B cell (primary cell): ENCODE measurements at regions not wholly inside any gene's neighbourhood (a gene's known extent, or its start where the extent isn't known, plus 50 kb on each side); places are given as distances from the start of the nearest gene placed in this dataset.

Experiments used
- ATAC-seq: fragments of 200-7000 bp; cut with Tn5 transposase; one replicate; pipeline ENCODE4 v1.10.0; 2021; ENCODE audit warnings: low read depth, mild to moderate bottlenecking, moderate number of reproducible peaks, moderate library complexity
- CTCF ChIA-PET: fragments of 350-600 bp; sonication (Branson Sonifier 250); formaldehyde crosslinking; loops from one replicate; lab custom pipeline; 2021; ENCODE audit warnings: antibody characterized with exemption, inconsistent platforms; lab: Charles Lee
- POLR2A ChIA-PET: fragments of 350-600 bp; sonication (Branson Sonifier 250); formaldehyde crosslinking; loops from one replicate; lab custom pipeline; 2021; ENCODE audit warnings: antibody characterized with exemption; lab: Charles Lee
- DNase-seq: peaks from one replicate; pipeline ENCODE4 v3.0.0; 2013
- H2AFZ ChIP-seq: 2 replicates; pipeline ENCODE4 v1.6.1; 2012; ENCODE audit warnings: mild to moderate bottlenecking, low read depth, low read length; ENCODE audit not compliant: insufficient read depth, poor library complexity, severe bottlenecking
- H3K27ac ChIP-seq, 2 donors: 1 replicate in 1 of 2; 2 replicates in 1 of 2; pipeline ENCODE4 v1.5.1; 2012 to 2013; ENCODE audit warnings: low read length in 2 of 2, mild to moderate bottlenecking in 2 of 2, moderate library complexity in 1 of 2
- H3K27me3 ChIP-seq, 4 experiments: fragments of 200-600 bp in 1 of 4; sonication (generic) in 1 of 4; replicated peaks in 1 of 4; 1 replicate in 2 of 4; 2 replicates in 2 of 4; pipeline versions ENCODE4 v1.6.1 to v1.7.0; 2013 to 2016; ENCODE audit warnings: low read length in 3 of 4, mild to moderate bottlenecking in 2 of 4, mixed read lengths in 1 of 4, moderate library complexity in 1 of 4; ENCODE audit not compliant: insufficient read depth in 4 of 4, control insufficient read depth in 3 of 4; ENCODE audit errors: control extremely low read depth in 1 of 4
- H3K36me3 ChIP-seq, 2 experiments: replicated peaks in 1 of 2; 1 replicate in 1 of 2; 2 replicates in 1 of 2; pipeline versions ENCODE4 v1.6.1 to v1.7.1; 2013; ENCODE audit warnings: low read length in 1 of 2; ENCODE audit not compliant: insufficient read depth in 2 of 2, control insufficient read depth in 1 of 2; ENCODE audit errors: control extremely low read depth in 1 of 2, extremely low read depth in 1 of 2
- H3K4me1 ChIP-seq, 2 donors: fragments of 200-600 bp in 1 of 2; sonication (generic) in 1 of 2; 1 replicate in 1 of 2; 2 replicates in 1 of 2; pipeline versions ENCODE4 v1.5.1 to v1.6.1; 2013 to 2017; ENCODE audit warnings: low read length in 2 of 2; ENCODE audit not compliant: control insufficient read depth in 2 of 2, insufficient read depth in 2 of 2
- H3K4me2 ChIP-seq: replicated peaks from 2 replicates; pipeline ENCODE3; 2012; ENCODE audit warnings: mild to moderate bottlenecking, low read depth, low read length; ENCODE audit not compliant: poor library complexity, severe bottlenecking
- H3K4me3 ChIP-seq, 5 experiments: fragments of 200-600 bp in 1 of 5; sonication (generic) in 1 of 5; 1 replicate in 3 of 5; 2 replicates in 2 of 5; pipeline versions ENCODE4 v1.5.1 to v1.7.0; 2011 to 2016; ENCODE audit warnings: low read length in 4 of 5, mild to moderate bottlenecking in 4 of 5, low read depth in 2 of 5, control low read depth in 1 of 5, moderate library complexity in 1 of 5; ENCODE audit not compliant: insufficient read depth in 1 of 5; ENCODE audit errors: control extremely low read depth in 1 of 5, extremely low read depth in 1 of 5
- H3K79me2 ChIP-seq: fragments of 200-600 bp; sonication (generic); one replicate; pipeline ENCODE4 v1.6.0; 2016; ENCODE audit warnings: low read length; ENCODE audit not compliant: control insufficient read depth, insufficient read depth
- H3K9ac ChIP-seq: fragments of 200-600 bp; sonication (generic); 2 replicates; pipeline ENCODE4 v1.6.1; 2017; ENCODE audit warnings: mild to moderate bottlenecking, low read length, moderate library complexity
- H3K9me3 ChIP-seq, 3 donors: one replicate each; pipeline versions ENCODE4 v1.6.1 to v1.7.1; 2013; ENCODE audit warnings: low read length in 2 of 3; ENCODE audit not compliant: control insufficient read depth in 2 of 3, insufficient read depth in 1 of 3; ENCODE audit errors: control extremely low read depth in 1 of 3
- H4K20me1 ChIP-seq: 2 replicates; pipeline ENCODE4 v1.6.0; 2012; ENCODE audit warnings: mild to moderate bottlenecking, low read length; ENCODE audit not compliant: insufficient read depth, control insufficient read depth, poor library complexity, severe bottlenecking
- H3K27ac Mint-ChIP-seq: one replicate; pipeline ENCODE4 v1.8.0; 2021; ENCODE audit warnings: mixed read lengths
- H3K27me3 Mint-ChIP-seq: one replicate; pipeline ENCODE4 v1.8.0; 2021; ENCODE audit warnings: mixed read lengths
- H3K4me1 Mint-ChIP-seq: one replicate; pipeline ENCODE4 v1.8.0; 2021; ENCODE audit warnings: mixed read lengths
- H3K4me3 Mint-ChIP-seq: one replicate; pipeline ENCODE4 v1.8.0; 2021; ENCODE audit warnings: mixed read lengths
- H3K9me3 Mint-ChIP-seq: one replicate; pipeline ENCODE4 v1.8.0; 2022; ENCODE audit warnings: mixed read lengths; ENCODE audit not compliant: insufficient read depth
- CTCF ChIP-seq: fragments of 200-600 bp; IDR thresholded peaks from one replicate; pipeline ENCODE4 v1.8.0; 2022; ENCODE audit warnings: antibody characterized with exemption, mild to moderate bottlenecking
- EZH2 ChIP-seq: IDR thresholded peaks from 2 replicates; pipeline ENCODE4 v1.6.1; 2012; ENCODE audit warnings: borderline replicate concordance, low read depth, mild to moderate bottlenecking, moderate library complexity, low read length; ENCODE audit not compliant: insufficient read depth, poor library complexity, severe bottlenecking
- WGBS: methylation state at CpG from one replicate; pipeline ENCODE4 v1.1.5; 2013; ENCODE audit warnings: missing lambda C conversion rate; ENCODE audit not compliant: insufficient coverage; 5-methylcytosine and 5-hydroxymethylcytosine counted together
- intact Hi-C: fragments of 100-400 bp; cut with micrococcal nuclease; formaldehyde crosslinking; loops from one replicate; pipeline ENCODE4 v1.10.0; 2022

GRCh38 chr6:45728674-45729073 lies 287.0 kb downstream of the CLIC5 start:
- Histone ChIP-seq H3K27me3 (no peaks in the 10 kb centered on the region), H3K27ac (no peak overlapping the region), H3K4me2 (no peak overlapping the region), H2AFZ (no peak overlapping the region), H3K79me2 (no peaks in the 10 kb centered on the region), H3K4me3 (no peak overlapping the region), H3K9ac (no peak overlapping the region), H4K20me1 (no peaks in the 10 kb centered on the region), H3K9me3 (peaks cover 0 to 2% (median 2%) of the 10 kb centered on the region in 3 donors), H3K36me3 (no peaks in the 10 kb centered on the region), H3K4me1 (no peaks in the 10 kb centered on the region)
- H3K27me3 Mint-ChIP-seq: peaks cover under 1% of the 10 kb centered on the region
- intact Hi-C loops: no loop called here
- ATAC-seq (no peak), DNase-seq (no peak)
- no peak for TF ChIP-seq EZH2
- no peak for TF ChIP-seq CTCF
- no peaks in the 10 kb centered on the region for H3K9me3 Mint-ChIP-seq
- no peak overlapping the region for H3K27ac Mint-ChIP-seq
- no peak overlapping the region for H3K4me3 Mint-ChIP-seq
- 100% methylated on average over 1 of the region's 3 CpGs for WGBS
- POLR2A ChIA-PET: no interaction called here
- no peaks in the 10 kb centered on the region for H3K4me1 Mint-ChIP-seq
- CTCF ChIA-PET: interaction anchor here (0.6 kb wide), 1 partner anchor 9 kb away, joined by 3 read pairs; no protein-coding TSS in a partner anchor

- no peaks in the 10 kb centered on the region for H3K9me3 Mint-ChIP-seq
- H3K27ac Mint-ChIP-seq: no peak overlapping the region
- no peaks in the 10 kb centered on the region for H3K79me2 ChIP-seq
- no peaks in the 10 kb centered on the region for H3K4me1 Mint-ChIP-seq
- no peak overlapping the region for H3K4me3 Mint-ChIP-seq
- POLR2A ChIA-PET: no interaction called here
- CTCF ChIA-PET: interaction anchor here (1.0 kb wide), 1 partner anchor 13 kb away, joined by 5 read pairs; no protein-coding TSS in a partner anchor
- H3K27ac ChIP-seq: no peak overlapping the region
- no peaks in the 10 kb centered on the region for H3K27me3 ChIP-seq
- no peak for TF ChIP-seq CTCF
- no peak for TF ChIP-seq EZH2
- H4K20me1 ChIP-seq: no peaks in the 10 kb centered on the region
- H3K9me3 ChIP-seq: peaks cover 0 to 8% (median 8%) of the 10 kb centered on the region in 3 donors
- WGBS: 96% methylated on average over 5 of the region's 6 CpGs
- intact Hi-C loops: no loop called here
- ATAC-seq (no peak), DNase-seq (no peak)
- no peaks in the 10 kb centered on the region for H3K36me3 ChIP-seq
- H3K4me2 ChIP-seq: no peak overlapping the region
- H3K4me1 ChIP-seq: no peaks in the 10 kb centered on the region
- no peak overlapping the region for H3K4me3 ChIP-seq
- no peaks in the 10 kb centered on the region for H3K27me3 Mint-ChIP-seq
- no peak overlapping the region for H3K9ac ChIP-seq
- H2AFZ ChIP-seq: no peak overlapping the region
Measured at GRCh38 chr6:45727819-45728449, 287.7 kb downstream of the CLIC5 start.
